Activated T-helper 2 cell treated with anti-CD3 and anti-CD28 coated beads, Interferon-gamma antibody, Interleukin-2, Interleukin-4, amounts not matched to agents 10 μg/mL and 5 μg/mL and 100 μg/mL, durations not matched to agents 14 hours and 24 hours and 36 hours (primary cell): ENCODE measurements at regions not wholly inside any gene's neighbourhood (a gene's known extent, or its start where the extent isn't known, plus 50 kb on each side); places are given as distances from the start of the nearest gene placed in this dataset.

Source experiments
- DNase-seq: peaks from one replicate; pipeline ENCODE4 v3.0.0; 2021; ENCODE audit warnings: low spot score
- H3K27ac Mint-ChIP-seq: one replicate; pipeline ENCODE4 v1.8.0; 2021; ENCODE audit warnings: mixed read lengths
- H3K27me3 Mint-ChIP-seq: one replicate; pipeline ENCODE4 v1.8.0; 2021; ENCODE audit warnings: low read depth, mixed read lengths
- H3K36me3 Mint-ChIP-seq: one replicate; pipeline ENCODE4 v1.8.0; 2021; ENCODE audit warnings: low read depth, mixed read lengths
- H3K4me1 Mint-ChIP-seq: one replicate; pipeline ENCODE4 v1.8.0; 2021; ENCODE audit warnings: low read depth, mixed read lengths
- H3K4me3 Mint-ChIP-seq: one replicate; pipeline ENCODE4 v1.8.0; 2021; ENCODE audit warnings: low read depth, mild to moderate bottlenecking, moderate library complexity, mixed read lengths
- H3K9me3 Mint-ChIP-seq: one replicate; pipeline ENCODE4 v1.8.0; 2021; ENCODE audit warnings: mixed read lengths
- intact Hi-C: fragments of 100-400 bp; cut with micrococcal nuclease; formaldehyde crosslinking; loops from one replicate; pipeline ENCODE4 v1.15.1; 2023

DNA sequence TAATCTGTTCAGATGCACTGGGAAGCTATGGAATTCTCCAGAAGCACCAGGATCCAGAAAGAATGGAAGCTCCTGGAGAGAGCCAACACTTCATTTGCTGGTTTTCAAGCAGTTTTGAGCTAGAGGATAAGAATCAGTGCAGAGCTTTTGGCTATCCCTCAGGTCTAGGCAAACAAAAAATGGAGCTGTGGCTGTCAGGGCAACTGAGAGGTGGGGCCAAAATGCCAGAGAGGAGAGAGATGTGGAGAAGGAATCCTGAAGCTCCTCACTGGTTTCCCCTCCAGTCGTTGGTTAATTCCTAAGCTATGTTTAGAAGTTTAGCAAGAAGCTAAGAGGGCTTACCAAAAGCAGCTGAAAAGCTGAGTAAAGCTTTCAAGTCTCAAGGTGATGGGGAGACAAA, 294.2 kb upstream of the JARID2 start:
- Mint-ChIP-seq H3K4me1 (peaks cover 7% of the 10 kb centered on the region), H3K27ac (no peak overlapping the region), H3K4me3 (no peak overlapping the region), H3K9me3 (peaks cover 13% of the 10 kb centered on the region), H3K27me3 (no peaks in the 10 kb centered on the region), H3K36me3 (no peaks in the 10 kb centered on the region)
- DNase-seq = no peak
- intact Hi-C loops = no loop called here

DNA sequence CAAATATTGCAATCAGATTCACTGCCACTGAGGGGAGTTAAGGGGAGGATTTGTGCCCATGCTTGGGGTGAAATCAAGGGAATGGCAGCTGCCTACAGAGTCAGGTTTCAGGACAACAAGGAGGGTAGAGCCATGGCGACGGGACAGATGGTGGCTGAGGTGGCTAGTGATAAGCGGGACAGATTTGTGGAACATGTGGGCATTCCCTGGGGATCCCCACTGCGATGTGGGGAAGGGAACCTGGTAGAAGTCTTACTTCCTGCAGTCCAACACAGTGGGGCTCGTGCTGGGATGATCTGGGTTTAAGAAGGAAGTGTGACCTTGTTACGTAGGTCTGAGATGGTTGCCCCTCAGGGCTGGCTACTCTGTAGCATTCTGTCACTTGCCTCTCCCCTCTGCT, 292.0 kb upstream of the JARID2 start:
- Mint-ChIP-seq H3K27me3 (no peaks in the 10 kb centered on the region), H3K4me3 (no peak overlapping the region), H3K27ac (no peak overlapping the region), H3K9me3 (peaks cover 13% of the 10 kb centered on the region), H3K36me3 (no peaks in the 10 kb centered on the region), H3K4me1 (peaks cover 5% of the 10 kb centered on the region)
- intact Hi-C loops = no loop called here
- DNase-seq = no peak

GRCh38 chr6:14957355-14958059, 288.4 kb upstream of the JARID2 start:
- intact Hi-C loops = no loop called here
- Mint-ChIP-seq H3K4me3 (no peak overlapping the region), H3K27ac (no peak overlapping the region), H3K27me3 (no peaks in the 10 kb centered on the region), H3K36me3 (no peaks in the 10 kb centered on the region), H3K9me3 (peaks cover 13% of the 10 kb centered on the region), H3K4me1 (no peaks in the 10 kb centered on the region)
- DNase-seq = no peak

- Mint-ChIP-seq H3K4me3 (no peak overlapping the region), H3K27me3 (no peaks in the 10 kb centered on the region), H3K4me1 (no peaks in the 10 kb centered on the region), H3K27ac (no peak overlapping the region), H3K36me3 (no peaks in the 10 kb centered on the region), H3K9me3 (peaks cover 13% of the 10 kb centered on the region)
- intact Hi-C loops = no loop called here
- no peak for DNase-seq
These were observed 286.5 kb upstream of the JARID2 start for GRCh38 chr6:14959324-14959885.

DNA sequence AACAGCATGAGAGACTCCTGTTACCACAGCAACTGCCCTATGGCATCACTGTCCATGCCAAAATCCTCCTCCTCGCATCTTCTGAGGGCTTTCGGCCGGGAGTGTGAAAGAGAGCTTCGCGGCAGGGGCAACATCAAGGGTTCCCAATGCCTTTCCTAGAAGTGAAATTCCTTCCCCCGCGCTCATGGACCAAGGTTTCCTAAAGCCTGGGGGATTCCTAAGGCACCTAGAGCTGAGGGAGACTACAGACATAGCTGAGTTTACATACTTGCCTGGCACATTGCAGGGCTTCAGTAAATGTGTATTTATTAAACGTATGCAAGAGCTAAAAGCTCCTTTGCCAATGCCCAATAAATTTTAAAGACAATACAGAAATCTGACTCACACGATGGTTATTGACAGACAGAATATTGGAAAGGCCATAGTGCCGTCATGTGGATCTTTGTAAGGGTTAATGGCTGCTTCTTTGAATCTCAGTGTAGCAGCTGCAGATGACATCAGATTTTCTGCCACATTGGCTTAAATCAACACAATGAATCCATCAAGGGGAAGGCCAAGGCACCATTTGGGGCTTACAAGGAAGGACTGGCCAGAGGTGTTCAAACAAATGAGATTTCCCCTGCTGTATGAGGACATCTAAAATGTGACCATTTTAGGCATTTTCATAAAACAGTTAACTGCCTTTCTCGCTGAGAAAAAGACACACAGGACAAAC, 281.2 kb upstream of the JARID2 start:
- Mint-ChIP-seq H3K4me3 (no peak overlapping the region), H3K27ac (no peak overlapping the region), H3K4me1 (no peaks in the 10 kb centered on the region), H3K9me3 (peaks cover 8% of the 10 kb centered on the region), H3K36me3 (peaks cover 4% of the 10 kb centered on the region), H3K27me3 (no peaks in the 10 kb centered on the region)
- intact Hi-C loops = no loop called here
- no peak for DNase-seq

- intact Hi-C loops = no loop called here
- Mint-ChIP-seq H3K27me3 (no peaks in the 10 kb centered on the region), H3K36me3 (peaks cover 4% of the 10 kb centered on the region), H3K4me3 (no peak overlapping the region), H3K27ac (no peak overlapping the region), H3K9me3 (peaks cover 13% of the 10 kb centered on the region), H3K4me1 (no peaks in the 10 kb centered on the region)
- DNase-seq = no peak
These were observed 280.3 kb upstream of the JARID2 start for GRCh38 chr6:14965424-14966075.

- Mint-ChIP-seq H3K36me3 (peaks cover 4% of the 10 kb centered on the region), H3K9me3 (peaks cover 13% of the 10 kb centered on the region), H3K4me1 (no peaks in the 10 kb centered on the region), H3K27ac (no peak overlapping the region), H3K4me3 (no peak overlapping the region), H3K27me3 (no peaks in the 10 kb centered on the region)
- intact Hi-C loops = no loop called here
- no peak for DNase-seq
These were observed 279.6 kb upstream of the JARID2 start for GRCh38 chr6:14966096-14966905.

GRCh38 chr6:14966906-14967711, 278.8 kb upstream of the JARID2 start:
- Mint-ChIP-seq H3K9me3 (peaks cover 13% of the 10 kb centered on the region), H3K36me3 (peaks cover 4% of the 10 kb centered on the region), H3K27ac (no peak overlapping the region), H3K4me3 (no peak overlapping the region), H3K4me1 (no peaks in the 10 kb centered on the region), H3K27me3 (no peaks in the 10 kb centered on the region)
- intact Hi-C loops = no loop called here
- DNase-seq = no peak

GRCh38 chr6:14968056-14968637, 277.7 kb upstream of the JARID2 start:
- no peak overlapping the region for H3K27ac Mint-ChIP-seq
- H3K4me3 Mint-ChIP-seq = no peak overlapping the region
- no peaks in the 10 kb centered on the region for H3K4me1 Mint-ChIP-seq
- no peak for DNase-seq
- intact Hi-C loops = no loop called here
- H3K9me3 Mint-ChIP-seq = peaks cover 13% of the 10 kb centered on the region
- peaks cover 4% of the 10 kb centered on the region for H3K36me3 Mint-ChIP-seq
- H3K27me3 Mint-ChIP-seq = no peaks in the 10 kb centered on the region

GRCh38 chr6:14969126-14969525, 276.7 kb upstream of the JARID2 start:
- intact Hi-C loops = no loop called here
- Mint-ChIP-seq H3K27me3 (no peaks in the 10 kb centered on the region), H3K4me3 (no peak overlapping the region), H3K27ac (no peak overlapping the region), H3K4me1 (no peaks in the 10 kb centered on the region), H3K36me3 (peaks cover 4% of the 10 kb centered on the region), H3K9me3 (peaks cover 13% of the 10 kb centered on the region)
- DNase-seq = no peak

DNA sequence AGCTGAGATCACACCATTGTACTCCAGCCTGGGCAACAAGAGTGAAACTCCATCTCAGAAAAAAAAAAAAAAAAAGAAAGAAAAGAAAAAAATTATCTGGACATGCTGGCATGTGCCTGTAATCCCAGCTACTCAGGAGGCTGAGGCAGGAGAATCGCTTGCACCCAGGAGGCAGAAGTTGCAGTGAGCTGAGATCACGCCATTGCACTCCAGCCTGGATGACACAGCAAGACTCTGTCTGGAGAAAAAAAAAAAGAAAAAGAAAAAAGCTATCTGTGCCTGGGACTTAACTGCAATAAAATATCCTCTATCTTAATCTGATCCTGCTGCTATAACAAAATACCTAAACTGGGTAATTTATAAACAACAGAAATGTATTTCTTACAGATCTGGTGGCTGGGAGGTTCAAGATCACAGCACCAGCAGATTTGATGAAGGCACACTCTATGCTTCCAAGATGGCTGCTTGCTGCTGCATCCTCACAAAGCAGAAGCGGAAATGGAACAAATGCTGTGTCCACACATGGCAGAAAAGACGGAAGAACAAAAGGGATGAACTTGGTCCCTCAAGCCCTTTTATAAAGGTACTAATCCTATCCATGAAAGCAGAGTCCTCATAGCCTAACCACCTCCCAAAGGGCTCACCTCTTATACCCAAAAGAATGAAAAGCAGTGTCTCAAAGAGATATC, 273.3 kb upstream of the JARID2 start:
- Mint-ChIP-seq H3K4me1 (peaks cover 3% of the 10 kb centered on the region), H3K27ac (no peak overlapping the region), H3K4me3 (no peak overlapping the region), H3K9me3 (peaks cover 13% of the 10 kb centered on the region), H3K27me3 (no peaks in the 10 kb centered on the region), H3K36me3 (peaks cover 4% of the 10 kb centered on the region)
- intact Hi-C loops = no loop called here
- DNase-seq = no peak
